ENCODE measurements at regions not wholly inside any gene's neighbourhood (a gene's known extent, or its start where the extent isn't known, plus 50 kb on each side); places are given as distances from the start of the nearest gene placed in this dataset.

GRCh38 chr14:46300765-46301164 lies 350.8 kb downstream of the RPL10L start:
- TF ChIP-seq CTCF (IDR thresholded peaks at IDR 0.05) (no peak), POLR2A (IDR thresholded peaks at IDR 0.05) (no peak)

Measured in body of pancreas (tissue), 4 donors.